HG03520 (cell line): ENCODE measurements at regions not wholly inside any gene's neighbourhood (a gene's known extent, or its start where the extent isn't known, plus 50 kb on each side); places are given as distances from the start of the nearest gene placed in this dataset.

Experiments
- ATAC-seq: cut with Tn5 transposase; IDR thresholded peaks from one replicate; pipeline ENCODE4 v1.9.1; 2021; ENCODE audit warnings: mild to moderate bottlenecking, moderate library complexity; ENCODE audit not compliant: unreplicated experiment

DNA sequence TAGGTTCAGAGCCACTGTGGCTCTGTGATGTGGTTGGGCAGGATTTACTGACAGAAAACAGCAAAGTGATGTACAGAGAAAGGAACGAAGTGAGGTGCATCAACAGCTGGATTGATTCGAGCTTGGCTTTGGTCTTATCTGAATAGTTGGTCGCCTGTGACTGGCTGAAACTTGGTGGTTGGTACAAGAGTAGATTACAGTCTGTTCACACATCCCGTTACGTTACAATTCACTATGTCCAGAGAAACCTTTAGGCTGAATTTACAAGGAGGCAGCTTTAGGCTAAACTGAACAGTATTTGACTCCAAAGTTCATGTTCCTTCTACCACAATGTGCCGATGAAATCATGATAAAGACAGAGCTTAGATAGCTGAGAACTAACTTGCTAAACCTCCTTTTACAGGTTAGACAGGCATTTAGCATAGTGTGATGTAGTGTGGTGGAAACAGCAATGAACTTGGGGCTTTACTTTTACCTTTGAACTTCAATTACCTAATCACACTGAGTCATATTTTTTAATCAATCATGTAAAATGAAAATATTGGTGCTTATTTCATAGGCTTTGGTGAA is 210.2 kb upstream of the PUM3 start:
- no peak for ATAC-seq

DNA sequence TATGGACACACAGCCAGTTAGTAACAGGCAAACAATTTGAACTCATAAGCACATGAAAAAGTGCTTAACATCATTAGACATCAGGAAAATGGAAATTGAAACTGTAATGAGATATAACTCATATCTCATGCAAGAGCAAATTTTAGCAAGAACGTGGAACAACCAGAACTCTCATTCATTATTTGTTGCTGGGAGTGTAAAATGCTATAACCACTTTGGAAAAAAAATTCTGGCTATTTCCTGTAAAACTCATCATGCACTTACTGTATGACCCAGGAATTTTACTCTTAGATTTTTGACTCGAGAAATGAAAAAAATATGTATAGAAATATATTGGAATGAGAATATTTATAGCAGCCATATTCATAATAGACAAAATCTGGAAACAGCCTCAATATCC is 205.7 kb upstream of the PUM3 start:
- no peak for ATAC-seq

GRCh38 chr9:3047912-3048311 is 204.0 kb upstream of the PUM3 start:
- no peak for ATAC-seq

DNA sequence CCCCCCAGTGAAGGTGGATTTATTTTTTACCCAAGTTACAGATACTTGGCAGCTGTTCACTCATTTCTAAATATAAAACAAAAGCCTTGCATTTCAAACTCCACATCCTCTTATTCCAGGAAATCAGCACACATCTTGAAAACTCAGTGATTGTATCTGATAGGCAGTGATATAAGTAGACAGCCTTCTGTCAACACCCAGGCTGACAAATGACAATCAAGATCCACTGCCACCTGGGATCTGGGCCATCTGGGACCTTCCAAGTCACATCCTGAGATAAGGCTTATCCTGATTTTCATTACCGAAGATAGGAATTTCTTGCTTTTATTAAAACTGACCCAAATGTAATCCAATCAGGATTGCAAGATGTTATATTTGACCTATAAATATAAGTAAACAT is 201.3 kb upstream of the PUM3 start:
- no peak for ATAC-seq

- no peak for ATAC-seq
These were observed 199.5 kb upstream of the PUM3 start for GRCh38 chr9:3043369-3043768.

- ATAC-seq: no peak
These were observed 196.9 kb upstream of the PUM3 start for GRCh38 chr9:3040761-3041160.

GRCh38 chr9:3036333-3036700 is 192.4 kb upstream of the PUM3 start:
- ATAC-seq: no peak

DNA sequence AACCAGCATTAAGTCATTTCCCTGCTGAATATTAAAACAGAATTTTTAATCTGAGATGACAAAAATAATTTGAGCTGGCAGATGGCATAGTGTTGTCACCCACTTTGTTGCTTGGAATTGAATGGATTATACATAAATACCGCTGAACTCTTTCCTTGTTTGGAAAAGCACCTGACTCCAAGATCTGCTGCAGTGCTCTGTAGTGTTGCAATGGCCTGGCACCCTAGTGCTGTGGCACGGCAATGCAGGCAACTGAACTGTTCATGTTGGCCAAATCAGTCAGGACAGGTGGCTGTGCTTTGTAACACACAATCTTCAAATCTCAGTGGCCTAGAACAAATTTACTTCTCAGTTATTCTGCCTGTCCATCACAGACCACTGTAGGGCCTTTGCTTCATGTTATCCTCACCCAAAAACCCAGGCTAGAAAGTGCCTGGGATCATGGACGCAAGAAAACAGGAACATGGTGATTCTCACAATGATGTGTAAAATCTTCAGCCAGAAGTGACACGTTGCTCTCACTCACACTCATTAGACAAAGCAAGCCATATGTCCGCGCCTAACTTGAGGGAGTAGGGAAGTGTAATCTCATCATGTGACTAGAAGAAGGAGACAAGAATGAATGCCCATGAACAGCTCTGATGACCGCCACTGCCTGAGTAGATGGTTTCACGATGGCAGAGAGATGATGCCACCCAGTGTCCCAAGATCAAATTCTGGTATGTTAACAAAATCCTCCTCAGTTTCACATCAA is 191.9 kb upstream of the PUM3 start:
- ATAC-seq: no peak

- peak; percentile 71 for ATAC-seq
These were observed 189.0 kb upstream of the PUM3 start for GRCh38 chr9:3032898-3033297.

DNA sequence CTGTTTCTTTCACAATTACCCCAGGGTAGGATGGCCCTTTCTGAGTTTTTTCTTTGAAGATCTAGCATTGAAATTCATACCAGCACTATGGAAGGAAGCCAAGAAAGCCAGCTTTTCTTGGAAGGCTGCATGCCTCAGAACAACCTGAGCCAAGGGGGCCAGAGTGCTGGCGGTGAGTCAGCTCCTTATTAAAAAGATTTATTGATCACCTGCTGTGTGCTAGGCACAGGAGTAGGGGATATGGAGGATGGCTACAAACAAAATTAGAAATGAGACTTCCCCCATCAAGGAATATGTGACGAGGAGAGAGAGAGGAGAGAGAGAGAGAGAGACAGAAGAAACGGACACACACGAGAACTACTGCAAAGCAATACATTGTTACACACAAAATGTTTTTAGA is 184.6 kb upstream of the PUM3 start:
- no peak for ATAC-seq

DNA sequence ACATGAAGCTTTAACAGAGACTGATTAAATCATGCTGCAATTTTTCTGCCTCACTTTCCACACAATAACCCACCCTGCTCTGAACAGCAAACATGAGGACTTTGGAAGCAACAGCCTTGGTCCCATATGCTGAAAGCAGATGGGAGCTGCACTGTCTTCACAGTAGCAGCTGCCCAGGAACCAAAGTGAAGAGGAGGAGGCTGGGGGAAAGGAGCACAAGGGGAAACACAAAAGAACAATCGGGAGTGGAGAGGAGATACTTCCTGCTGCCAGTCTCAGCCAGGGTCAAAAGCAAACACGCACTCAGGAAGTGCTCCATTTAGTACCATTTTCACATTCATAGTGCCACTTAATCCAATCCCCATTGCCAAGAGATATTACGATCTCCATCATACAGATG is 183.3 kb upstream of the PUM3 start:
- ATAC-seq: no peak

DNA sequence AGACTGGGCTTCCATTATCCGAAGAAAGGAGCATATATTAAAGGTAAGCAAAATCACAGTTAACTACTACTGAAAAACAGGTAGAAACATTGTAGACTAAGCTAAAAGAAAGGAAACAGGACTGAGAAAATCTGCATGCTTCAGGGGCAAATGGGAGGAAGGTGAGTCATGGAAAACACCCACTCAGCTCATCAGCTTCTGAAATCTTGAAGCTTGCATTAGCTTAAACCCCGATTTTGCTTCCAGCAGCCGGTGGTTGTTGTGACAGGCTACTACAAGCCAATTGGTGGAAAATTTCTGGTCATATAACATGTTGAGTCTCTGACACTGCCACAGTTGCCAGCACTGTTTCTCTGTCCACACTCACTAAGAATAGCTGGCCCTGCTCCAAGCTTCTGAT is 179.6 kb upstream of the PUM3 start:
- no peak for ATAC-seq

GRCh38 chr9:3018691-3019230 is 174.9 kb upstream of the PUM3 start:
- no peak for ATAC-seq

- ATAC-seq: no peak
These were observed 174.2 kb upstream of the PUM3 start for GRCh38 chr9:3018071-3018470.

GRCh38 chr9:3014178-3014577 is 170.3 kb upstream of the PUM3 start:
- no peak for ATAC-seq

DNA sequence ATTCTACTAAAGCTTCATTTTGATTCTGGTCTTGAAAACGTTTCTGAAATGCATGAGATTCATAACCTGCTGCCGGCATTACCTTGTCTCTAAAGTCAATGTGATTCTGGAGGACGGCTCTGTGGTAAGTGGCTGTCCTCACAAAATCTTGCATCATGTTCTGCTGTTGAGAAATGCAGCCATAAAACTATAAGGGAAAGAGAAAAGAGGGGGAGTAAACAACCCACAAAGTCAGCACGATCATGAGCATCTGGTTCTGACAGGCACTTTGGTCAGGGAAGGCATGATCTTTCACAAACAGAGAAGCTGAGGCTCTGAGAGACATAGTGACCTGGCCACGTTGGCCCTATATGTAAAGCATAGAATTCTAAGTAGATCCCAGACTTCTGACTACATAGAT is 168.9 kb upstream of the PUM3 start:
- no peak for ATAC-seq

- ATAC-seq: no peak
These were observed 168.3 kb upstream of the PUM3 start for GRCh38 chr9:3012245-3012644.

- no peak for ATAC-seq
These were observed 164.2 kb upstream of the PUM3 start for GRCh38 chr9:3008091-3008490.

DNA sequence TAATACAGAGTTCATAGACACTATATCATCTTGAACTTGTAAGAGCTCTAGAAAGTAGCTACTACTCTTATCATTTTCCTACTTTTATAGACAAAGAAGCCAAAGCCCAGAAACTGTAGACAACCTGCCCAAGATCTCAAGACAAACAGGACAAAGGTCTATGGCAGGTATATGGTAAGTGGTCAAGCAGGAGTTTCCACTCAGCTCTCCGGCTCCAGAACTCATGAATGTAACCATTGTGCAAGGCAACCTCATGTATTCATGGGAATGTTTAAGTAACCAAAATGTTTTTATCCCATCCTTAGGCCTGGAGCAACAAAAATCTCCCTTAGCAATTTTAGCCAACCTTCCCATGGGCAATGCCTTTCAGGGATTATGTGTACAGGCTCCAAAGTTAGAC is 163.4 kb upstream of the PUM3 start:
- ATAC-seq: no peak

GRCh38 chr9:3006851-3007250 is 163.0 kb upstream of the PUM3 start:
- no peak for ATAC-seq

- no peak for ATAC-seq
These were observed 160.7 kb upstream of the PUM3 start for GRCh38 chr9:3004572-3004971.

DNA sequence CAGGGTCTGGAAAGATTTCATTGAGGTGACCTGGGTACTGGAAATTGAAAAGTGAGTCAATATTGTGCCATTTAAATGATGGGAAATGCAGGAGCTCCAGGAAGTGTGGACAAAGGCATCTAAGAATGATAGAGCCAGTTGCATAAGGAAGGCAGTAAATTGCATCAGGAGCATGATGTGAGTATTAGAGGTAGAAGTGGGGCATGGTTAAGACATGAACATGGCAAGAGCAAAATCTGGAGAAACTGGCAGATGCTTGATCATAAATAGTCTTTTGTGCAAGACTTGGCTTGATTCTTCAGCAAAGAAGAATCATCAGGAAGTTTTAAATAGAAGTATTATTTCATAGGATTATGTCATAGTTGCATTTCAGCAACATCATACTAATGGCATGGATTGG is 157.4 kb upstream of the PUM3 start:
- ATAC-seq: no peak

GRCh38 chr9:2992427-2992826 is 148.5 kb upstream of the PUM3 start:
- no peak for ATAC-seq
